GM04504 (cell line): ENCODE measurements at regions not wholly inside any gene's neighbourhood (a gene's known extent, or its start where the extent isn't known, plus 50 kb on each side); places are given as distances from the start of the nearest gene placed in this dataset.
"Not testable (repeated sequence)": the region's sequence is repeated elsewhere in the genome, so short reads cannot be mapped to it uniquely, and the experiment has no call there.

Experiments used
- DNase-seq: peaks from one replicate; pipeline ENCODE4 v3.0.0-alpha.2; 2012; ENCODE audit warnings: low read depth

- no peak for DNase-seq
These were observed 228.9 kb downstream of the ADCYAP1 start for GRCh38 chr18:1133541-1133940.

- DNase-seq = no peak
These were observed 243.1 kb downstream of the ADCYAP1 start for GRCh38 chr18:1147730-1148129.

GRCh38 chr18:1149709-1150108 lies 245.0 kb downstream of the ADCYAP1 start:
- DNase-seq = no peak

GRCh38 chr18:1150344-1150743 lies 245.7 kb downstream of the ADCYAP1 start:
- no peak for DNase-seq

- DNase-seq = not testable (repeated sequence)
These were observed 248.3 kb downstream of the ADCYAP1 start for GRCh38 chr18:1152958-1153357.

- DNase-seq = no peak
These were observed 268.9 kb downstream of the ADCYAP1 start for GRCh38 chr18:1173593-1173992.

GRCh38 chr18:1177232-1177631 lies 272.6 kb downstream of the ADCYAP1 start:
- no peak for DNase-seq

- no peak for DNase-seq
These were observed 286.7 kb downstream of the ADCYAP1 start for GRCh38 chr18:1191341-1191740.

GRCh38 chr18:1213126-1213525 lies 308.5 kb downstream of the ADCYAP1 start:
- no peak for DNase-seq

GRCh38 chr18:1222880-1223279 lies 318.2 kb downstream of the ADCYAP1 start:
- no peak for DNase-seq

GRCh38 chr18:1227025-1227424 lies 322.4 kb downstream of the ADCYAP1 start:
- DNase-seq = no peak

GRCh38 chr18:1229634-1230033 lies 325.0 kb downstream of the ADCYAP1 start:
- no peak for DNase-seq

GRCh38 chr18:1232867-1233266 lies 328.2 kb downstream of the ADCYAP1 start:
- no peak for DNase-seq

- DNase-seq = no peak
These were observed 336.0 kb downstream of the ADCYAP1 start for GRCh38 chr18:1240701-1241100.

- no peak for DNase-seq
These were observed 339.9 kb downstream of the ADCYAP1 start for GRCh38 chr18:1244397-1245122.

- DNase-seq = no peak
These were observed 342.2 kb downstream of the ADCYAP1 start for GRCh38 chr18:1246827-1247226.

- DNase-seq = no peak
These were observed 347.9 kb downstream of the ADCYAP1 start for GRCh38 chr18:1252534-1252933.

- DNase-seq = no peak
These were observed 348.3 kb downstream of the ADCYAP1 start for GRCh38 chr18:1252936-1253335.

GRCh38 chr18:1253827-1254226 lies 349.2 kb downstream of the ADCYAP1 start:
- DNase-seq = no peak

GRCh38 chr18:1261054-1261453 lies 356.4 kb downstream of the ADCYAP1 start:
- DNase-seq = no peak

- DNase-seq = no peak
These were observed 362.4 kb downstream of the ADCYAP1 start for GRCh38 chr18:1267021-1267420.

GRCh38 chr18:1270081-1270480 lies 365.4 kb downstream of the ADCYAP1 start:
- no peak for DNase-seq

GRCh38 chr18:1273469-1273868 lies 368.8 kb downstream of the ADCYAP1 start:
- DNase-seq = no peak

- no peak for DNase-seq
These were observed 387.5 kb downstream of the ADCYAP1 start for GRCh38 chr18:1292167-1292566.
